Eye (tissue), 1 donor: ENCODE measurements at regions not wholly inside any gene's neighbourhood (a gene's known extent, or its start where the extent isn't known, plus 50 kb on each side); places are given as distances from the start of the nearest gene placed in this dataset.

Experiments
- DNase-seq: peaks from one replicate; pipeline ENCODE4 v3.0.0-alpha.2; 2015

GRCh38 chr17:73694491-73694890, 50.2 kb upstream of the SDK2 start:
- no peak for DNase-seq

GRCh38 chr17:73695035-73695738, 50.9 kb upstream of the SDK2 start:
- no peak for DNase-seq

GRCh38 chr17:73696251-73696650, 52.0 kb upstream of the SDK2 start:
- DNase-seq, result no peak

GRCh38 chr17:73697872-73698271, 53.6 kb upstream of the SDK2 start:
- no peak for DNase-seq

GRCh38 chr17:73698966-73699365, 54.7 kb upstream of the SDK2 start:
- no peak for DNase-seq

- DNase-seq, result no peak
Observed at GRCh38 chr17:73701701-73702100, 57.5 kb upstream of the SDK2 start.

- peak; percentile 63 for DNase-seq
Observed at GRCh38 chr17:73703192-73703591, 58.9 kb upstream of the SDK2 start.

- DNase-seq, result no peak
Observed at GRCh38 chr17:73703917-73704316, 59.7 kb upstream of the SDK2 start.

- peak; percentile 73 for DNase-seq
Observed at GRCh38 chr17:73705594-73705993, 61.3 kb upstream of the SDK2 start.

- no peak for DNase-seq
Observed at GRCh38 chr17:73706428-73706827, 62.2 kb upstream of the SDK2 start.

GRCh38 chr17:73706858-73707257, 62.6 kb upstream of the SDK2 start:
- DNase-seq, result no peak

- no peak for DNase-seq
Observed at GRCh38 chr17:73707358-73707757, 63.1 kb upstream of the SDK2 start.

- DNase-seq, result peak; percentile 96
Observed at GRCh38 chr17:73710095-73710592, 65.9 kb upstream of the SDK2 start.

GRCh38 chr17:73711184-73711583, 66.9 kb upstream of the SDK2 start:
- DNase-seq, result no peak

GRCh38 chr17:73711916-73712315, 67.7 kb upstream of the SDK2 start:
- no peak for DNase-seq

- DNase-seq, result no peak
Observed at GRCh38 chr17:73713136-73713535, 68.9 kb upstream of the SDK2 start.

- no peak for DNase-seq
Observed at GRCh38 chr17:73715769-73716168, 71.5 kb upstream of the SDK2 start.

- DNase-seq, result no peak
Observed at GRCh38 chr17:73717690-73718089, 73.4 kb upstream of the SDK2 start.

- DNase-seq, result no peak
Observed at GRCh38 chr17:73718362-73718761, 74.1 kb upstream of the SDK2 start.

GRCh38 chr17:73718912-73719311, 74.7 kb upstream of the SDK2 start:
- DNase-seq, result no peak

- peak; percentile 84 for DNase-seq
Observed at GRCh38 chr17:73719588-73720071, 75.4 kb upstream of the SDK2 start.

GRCh38 chr17:73720187-73720834, 76.1 kb upstream of the SDK2 start:
- no peak for DNase-seq

GRCh38 chr17:73722165-73722564, 77.9 kb upstream of the SDK2 start:
- DNase-seq, result no peak

GRCh38 chr17:73723317-73723716, 79.1 kb upstream of the SDK2 start:
- no peak for DNase-seq
